ENCODE measurements at regions not wholly inside any gene's neighbourhood (a gene's known extent, or its start where the extent isn't known, plus 50 kb on each side); places are given as distances from the start of the nearest gene placed in this dataset.

- DNase-seq = no peak
Measured at GRCh38 chr2:217717646-217718045, 285.1 kb downstream of the TNS1 start.

- DNase-seq = no peak
Measured at GRCh38 chr2:217715484-217715883, 287.3 kb downstream of the TNS1 start.

- no peak for DNase-seq
Measured at GRCh38 chr2:217714287-217714751, 288.5 kb downstream of the TNS1 start.

- DNase-seq = peak; percentile 52
Measured at GRCh38 chr2:217713395-217714286, 289.2 kb downstream of the TNS1 start.

- no peak for DNase-seq
Measured at GRCh38 chr2:217712431-217712830, 290.4 kb downstream of the TNS1 start.

GRCh38 chr2:217711188-217711587 is 291.6 kb downstream of the TNS1 start:
- no peak for DNase-seq

GRCh38 chr2:217710211-217710765 is 292.5 kb downstream of the TNS1 start:
- no peak for DNase-seq

- no peak for DNase-seq
Measured at GRCh38 chr2:217709478-217710210, 293.2 kb downstream of the TNS1 start.

- DNase-seq = no peak
Measured at GRCh38 chr2:217707131-217707611, 295.6 kb downstream of the TNS1 start.

- DNase-seq = no peak
Measured at GRCh38 chr2:217706513-217706912, 296.3 kb downstream of the TNS1 start.

- no peak for DNase-seq
Measured at GRCh38 chr2:217706095-217706494, 296.7 kb downstream of the TNS1 start.

GRCh38 chr2:217705461-217705860 is 297.3 kb downstream of the TNS1 start:
- DNase-seq = no peak

GRCh38 chr2:217703999-217704398 is 298.8 kb downstream of the TNS1 start:
- no peak for DNase-seq

- no peak for DNase-seq
Measured at GRCh38 chr2:217703102-217703501, 299.7 kb downstream of the TNS1 start.

- no peak for DNase-seq
Measured at GRCh38 chr2:217701622-217702021, 301.2 kb downstream of the TNS1 start.

GRCh38 chr2:217698691-217699090 is 304.1 kb downstream of the TNS1 start:
- no peak for DNase-seq

GRCh38 chr2:217695033-217695520 is 307.7 kb downstream of the TNS1 start:
- no peak for DNase-seq

GRCh38 chr2:217694291-217694690 is 308.5 kb downstream of the TNS1 start:
- no peak for DNase-seq

GRCh38 chr2:217693363-217693762 is 309.4 kb downstream of the TNS1 start:
- no peak for DNase-seq

- no peak for DNase-seq
Measured at GRCh38 chr2:217691920-217692666, 310.7 kb downstream of the TNS1 start.

- no peak for DNase-seq
Measured at GRCh38 chr2:217691516-217691915, 311.3 kb downstream of the TNS1 start.

- no peak for DNase-seq
Measured at GRCh38 chr2:217689053-217689452, 313.7 kb downstream of the TNS1 start.

GRCh38 chr2:217688494-217688893 is 314.3 kb downstream of the TNS1 start:
- DNase-seq = no peak
